ENCODE measurements at regions not wholly inside any gene's neighbourhood (a gene's known extent, or its start where the extent isn't known, plus 50 kb on each side); places are given as distances from the start of the nearest gene placed in this dataset.

- TF ChIP-seq CTCF (IDR thresholded peaks at IDR 0.05) (no peak), POLR2AphosphoS5 (IDR thresholded peaks at IDR 0.05) (no peak)
These were observed 107.2 kb upstream of the KIT start for GRCh38 chr4:54550395-54551171.

Data from upper lobe of left lung (tissue), 4 donors.